ENCODE measurements at regions not wholly inside any gene's neighbourhood (a gene's known extent, or its start where the extent isn't known, plus 50 kb on each side); places are given as distances from the start of the nearest gene placed in this dataset.

DNA sequence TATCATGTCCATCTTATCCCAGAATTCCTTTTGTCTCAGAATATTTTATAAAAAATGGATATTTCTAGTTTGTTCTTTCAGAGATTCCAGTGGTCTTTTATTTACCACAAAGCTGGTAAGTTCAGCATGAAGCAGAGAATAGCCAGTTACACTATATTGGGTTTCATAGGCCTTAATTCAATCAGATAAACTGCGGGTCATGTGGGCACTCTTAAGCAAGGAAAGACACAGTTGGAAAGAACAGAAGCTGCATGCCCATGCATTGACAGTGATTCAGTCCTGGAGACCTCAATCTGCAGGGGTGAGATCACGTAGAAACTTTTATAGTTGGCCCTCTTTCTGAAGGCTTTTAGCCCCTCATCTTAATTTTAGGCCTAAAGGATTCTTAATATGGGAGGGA, 281.3 kb upstream of the IGFBP3 start:
- no peak for DNase-seq
- TF ChIP-seq CTCF (IDR thresholded peaks at IDR 0.05), result no peak
- no peaks in the 10 kb centered on the region for H3K27me3 ChIP-seq
- H3K27ac ChIP-seq, result no peak overlapping the region
- H3K9me3 ChIP-seq, result no peaks in the 10 kb centered on the region
- ATAC-seq, result no peak
- intact Hi-C loops (cut with DNase I), result no loop called here
- H3K4me3 ChIP-seq, result no peak overlapping the region
- 81 to 85% methylated on average over 2 of the region's 2 CpGs for WGBS, 2 donors
- peaks cover 0 to 11% (median 0%) of the 10 kb centered on the region in 9 donors for H3K4me1 ChIP-seq
- H3K36me3 ChIP-seq, result no peaks in the 10 kb centered on the region

- ATAC-seq (no peak), DNase-seq (no peak)
- intact Hi-C loops (cut with DNase I), result no loop called here
- TF ChIP-seq CTCF (IDR thresholded peaks at IDR 0.05), result no peak
- Histone ChIP-seq H3K9me3 (no peaks in the 10 kb centered on the region), H3K36me3 (no peaks in the 10 kb centered on the region), H3K27me3 (no peaks in the 10 kb centered on the region), H3K4me1 (peaks cover 0 to 11% (median 0%) of the 10 kb centered on the region in 9 donors), H3K27ac (no peak overlapping the region), H3K4me3 (no peak overlapping the region)
- 94 to 96% methylated on average over 4 of the region's 4 CpGs for WGBS, 2 donors
Observed at GRCh38 chr7:46201961-46202360, 280.9 kb upstream of the IGFBP3 start.

DNA sequence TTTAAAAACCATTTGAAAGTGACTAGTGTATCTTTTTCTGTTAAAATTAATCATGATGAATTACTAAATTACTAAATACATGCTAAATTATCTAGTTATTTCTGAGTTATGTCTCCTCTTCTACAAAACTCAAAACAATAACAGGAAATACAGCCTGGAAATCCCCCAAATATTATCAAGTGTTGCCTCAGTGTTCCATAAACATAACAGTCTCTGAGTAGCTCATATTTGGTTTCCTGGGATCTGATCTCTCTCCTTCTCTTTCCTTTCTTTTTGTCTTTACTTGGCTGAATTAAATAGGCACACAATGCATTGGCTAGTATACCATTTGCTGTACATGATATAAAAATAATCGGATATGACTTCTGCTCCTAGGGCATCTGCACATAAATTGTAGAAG, 277.6 kb upstream of the IGFBP3 start:
- Histone ChIP-seq H3K27me3 (no peaks in the 10 kb centered on the region), H3K36me3 (no peaks in the 10 kb centered on the region), H3K27ac (peak overlapping the region in 2 of 10 donors; percentile 10 to 22), H3K9me3 (no peaks in the 10 kb centered on the region), H3K4me1 (peaks cover 0 to 11% (median 0%) of the 10 kb centered on the region in 9 donors), H3K4me3 (no peak overlapping the region)
- no peak for DNase-seq
- TF ChIP-seq CTCF (IDR thresholded peaks at IDR 0.05), result no peak
- 59 to 71% methylated on average over 1 of the region's 1 CpG for WGBS, 2 donors
- intact Hi-C loops (cut with DNase I), result no loop called here
- peak in 1 of 8 donors; percentile 48 for ATAC-seq

- H3K9me3 ChIP-seq, result no peaks in the 10 kb centered on the region
- no peaks in the 10 kb centered on the region for H3K27me3 ChIP-seq
- no peak for TF ChIP-seq CTCF (IDR thresholded peaks at IDR 0.05)
- ATAC-seq (peak in 2 of 8 donors; percentile 40 to 79), DNase-seq (no peak)
- peak overlapping the region in 2 of 10 donors; percentile 10 to 22 for H3K27ac ChIP-seq
- H3K4me3 ChIP-seq, result no peak overlapping the region
- 74 to 84% methylated on average over 7 of the region's 7 CpGs for WGBS, 2 donors
- H3K36me3 ChIP-seq, result no peaks in the 10 kb centered on the region
- H3K4me1 ChIP-seq, result peaks cover 0 to 11% (median 0%) of the 10 kb centered on the region in 9 donors
- intact Hi-C loops (cut with DNase I), result no loop called here
Observed at GRCh38 chr7:46197785-46198540, 276.9 kb upstream of the IGFBP3 start.
